HUES6 (cell line): ENCODE measurements at regions not wholly inside any gene's neighbourhood (a gene's known extent, or its start where the extent isn't known, plus 50 kb on each side); places are given as distances from the start of the nearest gene placed in this dataset.

Source experiments
- H3K27ac ChIP-seq: 2 replicates; pipeline ENCODE4 v1.7.0; 2013; ENCODE audit warnings: low read depth, mild to moderate bottlenecking, low read length, inconsistent platforms
- H3K27me3 ChIP-seq: 2 replicates; pipeline ENCODE4 v1.6.1; 2013; ENCODE audit warnings: low read length; ENCODE audit not compliant: control insufficient read depth, insufficient read depth
- H3K36me3 ChIP-seq: 2 replicates; pipeline ENCODE4 v1.6.1; 2013; ENCODE audit warnings: low read length; ENCODE audit not compliant: control insufficient read depth, insufficient read depth
- H3K4me1 ChIP-seq: 2 replicates; pipeline ENCODE4 v1.6.1; 2013; ENCODE audit warnings: low read length; ENCODE audit not compliant: control insufficient read depth, insufficient read depth
- H3K4me3 ChIP-seq: 2 replicates; pipeline ENCODE4 v1.5.1; 2013; ENCODE audit warnings: low read depth, low read length
- H3K9ac ChIP-seq: one replicate; pipeline ENCODE4 v1.6.1; 2013; ENCODE audit warnings: mild to moderate bottlenecking, low read length
- H3K9me3 ChIP-seq: 2 replicates; pipeline ENCODE4 v1.6.1; 2013; ENCODE audit warnings: low read depth, low read length; ENCODE audit not compliant: control insufficient read depth, insufficient read depth

- H3K27me3 ChIP-seq: no peaks in the 10 kb centered on the region
- H3K9me3 ChIP-seq: no peaks in the 10 kb centered on the region
- H3K4me3 ChIP-seq: no peak overlapping the region
- H3K4me1 ChIP-seq: no peaks in the 10 kb centered on the region
- H3K36me3 ChIP-seq: no peaks in the 10 kb centered on the region
- H3K9ac ChIP-seq: no peak overlapping the region
- H3K27ac ChIP-seq: no peak overlapping the region
These were observed 609.0 kb upstream of the PRMT6 start for GRCh38 chr1:106447466-106447865.

DNA sequence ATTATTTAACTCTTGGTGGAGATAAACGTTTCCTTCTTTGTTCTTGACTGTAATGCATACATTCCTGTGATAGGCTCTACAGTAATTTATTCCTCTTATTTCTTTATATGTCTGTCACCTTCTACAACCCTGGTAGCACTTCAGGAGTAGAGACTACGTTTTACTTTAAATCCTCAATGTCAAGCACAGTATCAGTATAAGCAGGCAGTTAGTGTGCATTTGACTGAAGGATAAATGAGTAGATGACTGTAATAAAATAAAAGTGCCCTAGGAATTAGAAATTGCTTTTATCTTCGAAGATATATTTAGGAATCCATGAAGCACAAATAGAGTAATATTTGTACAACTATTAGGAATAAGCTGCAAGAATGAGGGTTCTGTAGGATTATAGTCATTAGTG is 599.6 kb upstream of the PRMT6 start:
- H3K27me3 ChIP-seq: no peaks in the 10 kb centered on the region
- no peak overlapping the region for H3K27ac ChIP-seq
- H3K36me3 ChIP-seq: no peaks in the 10 kb centered on the region
- no peak overlapping the region for H3K4me3 ChIP-seq
- no peak overlapping the region for H3K9ac ChIP-seq
- H3K4me1 ChIP-seq: no peaks in the 10 kb centered on the region
- H3K9me3 ChIP-seq: no peaks in the 10 kb centered on the region

- H3K4me3 ChIP-seq: no peak overlapping the region
- H3K36me3 ChIP-seq: no peaks in the 10 kb centered on the region
- H3K9me3 ChIP-seq: no peaks in the 10 kb centered on the region
- H3K4me1 ChIP-seq: no peaks in the 10 kb centered on the region
- H3K27me3 ChIP-seq: no peaks in the 10 kb centered on the region
- no peak overlapping the region for H3K9ac ChIP-seq
- H3K27ac ChIP-seq: no peak overlapping the region
These were observed 599.1 kb upstream of the PRMT6 start for GRCh38 chr1:106457368-106457767.

DNA sequence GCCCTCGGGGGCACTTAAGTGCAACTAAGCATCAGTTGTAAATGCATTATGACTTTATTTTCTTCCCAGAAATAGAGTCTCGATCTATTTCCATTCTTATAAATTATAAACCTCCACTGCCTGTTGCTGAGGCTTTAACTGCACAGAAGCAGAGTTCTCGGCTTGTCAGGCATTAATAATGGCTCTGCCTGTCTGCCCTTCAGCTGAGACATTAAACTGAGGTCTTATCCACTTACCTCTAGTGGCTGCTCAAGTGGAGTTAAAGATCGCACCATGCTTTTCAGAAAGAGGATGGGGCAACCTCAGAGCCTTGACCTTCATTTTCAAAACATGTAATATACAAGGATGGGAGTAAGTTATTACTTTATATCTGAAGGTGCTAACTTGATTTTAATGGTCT is 597.6 kb upstream of the PRMT6 start:
- no peaks in the 10 kb centered on the region for H3K27me3 ChIP-seq
- H3K4me1 ChIP-seq: no peaks in the 10 kb centered on the region
- no peak overlapping the region for H3K4me3 ChIP-seq
- H3K27ac ChIP-seq: no peak overlapping the region
- H3K9ac ChIP-seq: no peak overlapping the region
- no peaks in the 10 kb centered on the region for H3K9me3 ChIP-seq
- H3K36me3 ChIP-seq: no peaks in the 10 kb centered on the region

- H3K27me3 ChIP-seq: no peaks in the 10 kb centered on the region
- H3K4me1 ChIP-seq: no peaks in the 10 kb centered on the region
- H3K9me3 ChIP-seq: no peaks in the 10 kb centered on the region
- H3K27ac ChIP-seq: no peak overlapping the region
- no peaks in the 10 kb centered on the region for H3K36me3 ChIP-seq
- H3K9ac ChIP-seq: no peak overlapping the region
- no peak overlapping the region for H3K4me3 ChIP-seq
These were observed 597.1 kb upstream of the PRMT6 start for GRCh38 chr1:106459418-106459817.

GRCh38 chr1:106465666-106466065 is 590.8 kb upstream of the PRMT6 start:
- H3K27me3 ChIP-seq: no peaks in the 10 kb centered on the region
- H3K27ac ChIP-seq: no peak overlapping the region
- peaks cover 5% of the 10 kb centered on the region; the same call in 1 of the 2 replicates for H3K9me3 ChIP-seq
- no peak overlapping the region for H3K4me3 ChIP-seq
- H3K36me3 ChIP-seq: no peaks in the 10 kb centered on the region
- no peaks in the 10 kb centered on the region for H3K4me1 ChIP-seq
- H3K9ac ChIP-seq: no peak overlapping the region

GRCh38 chr1:106480629-106481028 is 575.8 kb upstream of the PRMT6 start:
- Histone ChIP-seq H3K9me3 (peaks cover 16% of the 10 kb centered on the region), H3K4me1 (no peaks in the 10 kb centered on the region), H3K9ac (no peak overlapping the region), H3K27me3 (no peaks in the 10 kb centered on the region), H3K4me3 (no peak overlapping the region), H3K27ac (no peak overlapping the region), H3K36me3 (no peaks in the 10 kb centered on the region)

DNA sequence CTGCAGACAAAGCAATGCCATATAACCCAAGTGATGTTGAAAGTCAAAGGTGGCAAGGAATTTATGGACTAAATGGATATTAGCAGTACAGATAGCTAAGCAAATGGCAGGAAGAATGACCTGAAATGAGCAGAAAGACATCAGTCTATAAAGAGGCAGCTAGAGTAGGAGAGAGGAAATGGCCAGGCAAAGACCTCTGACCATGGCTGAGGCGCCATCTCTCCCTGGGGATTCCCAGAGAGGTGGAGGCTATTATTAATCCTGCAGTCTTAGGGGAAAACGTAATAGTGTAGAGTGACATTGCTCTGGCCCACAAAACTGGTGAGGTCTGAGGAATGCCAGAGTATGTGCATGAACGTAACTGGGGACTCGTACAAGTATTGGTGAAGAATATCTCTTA is 563.6 kb upstream of the PRMT6 start:
- Histone ChIP-seq H3K27ac (no peak overlapping the region), H3K4me1 (no peaks in the 10 kb centered on the region), H3K9ac (no peak overlapping the region), H3K36me3 (no peaks in the 10 kb centered on the region), H3K4me3 (no peak overlapping the region), H3K9me3 (no peaks in the 10 kb centered on the region), H3K27me3 (no peaks in the 10 kb centered on the region)

- Histone ChIP-seq H3K9me3 (no peaks in the 10 kb centered on the region), H3K36me3 (no peaks in the 10 kb centered on the region), H3K27ac (no peak overlapping the region), H3K27me3 (no peaks in the 10 kb centered on the region), H3K4me3 (no peak overlapping the region), H3K9ac (no peak overlapping the region), H3K4me1 (no peaks in the 10 kb centered on the region)
These were observed 561.8 kb upstream of the PRMT6 start for GRCh38 chr1:106494646-106495045.

DNA sequence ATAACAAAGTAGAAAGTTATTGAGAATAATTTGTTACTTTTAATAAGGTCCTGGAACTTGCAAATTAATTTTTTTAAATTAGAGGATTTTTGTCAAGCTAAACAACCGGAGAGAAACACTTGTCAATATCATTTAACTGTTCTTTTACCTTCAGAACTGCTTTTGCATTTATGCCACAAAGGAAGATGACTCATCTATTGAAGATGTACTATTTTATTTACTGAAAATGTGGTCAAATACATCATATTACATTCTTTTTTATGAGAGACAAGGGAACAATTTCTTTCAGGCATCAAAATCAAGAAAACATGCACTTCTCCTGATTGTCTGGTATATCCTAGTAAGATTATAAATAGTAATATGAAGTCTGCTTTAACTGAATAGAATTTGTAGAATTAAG is 558.2 kb upstream of the PRMT6 start:
- no peaks in the 10 kb centered on the region for H3K27me3 ChIP-seq
- no peaks in the 10 kb centered on the region for H3K4me1 ChIP-seq
- no peaks in the 10 kb centered on the region for H3K9me3 ChIP-seq
- H3K9ac ChIP-seq: no peak overlapping the region
- no peaks in the 10 kb centered on the region for H3K36me3 ChIP-seq
- H3K27ac ChIP-seq: no peak overlapping the region
- no peak overlapping the region for H3K4me3 ChIP-seq

DNA sequence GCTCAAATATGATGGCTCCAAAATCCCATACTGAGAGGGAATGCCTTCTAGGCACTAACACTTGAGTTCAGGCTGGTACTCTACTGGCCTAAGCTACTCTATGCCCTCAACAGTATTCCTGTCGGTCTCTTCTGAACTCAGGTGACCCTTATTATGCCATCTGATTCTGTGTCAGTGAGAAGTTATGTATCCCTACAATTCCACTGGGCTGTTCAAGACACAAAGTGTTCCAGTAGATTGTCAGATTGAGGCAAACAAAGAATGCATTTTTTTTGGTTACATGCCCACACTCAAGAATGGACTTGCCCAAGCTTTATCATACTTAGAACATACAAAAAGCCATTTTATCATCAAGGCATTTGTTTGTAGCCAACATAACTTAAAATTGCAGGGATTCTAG is 553.8 kb upstream of the PRMT6 start:
- Histone ChIP-seq H3K4me3 (no peak overlapping the region), H3K27ac (no peak overlapping the region), H3K4me1 (no peaks in the 10 kb centered on the region), H3K9ac (no peak overlapping the region), H3K36me3 (no peaks in the 10 kb centered on the region), H3K9me3 (no peaks in the 10 kb centered on the region), H3K27me3 (no peaks in the 10 kb centered on the region)

DNA sequence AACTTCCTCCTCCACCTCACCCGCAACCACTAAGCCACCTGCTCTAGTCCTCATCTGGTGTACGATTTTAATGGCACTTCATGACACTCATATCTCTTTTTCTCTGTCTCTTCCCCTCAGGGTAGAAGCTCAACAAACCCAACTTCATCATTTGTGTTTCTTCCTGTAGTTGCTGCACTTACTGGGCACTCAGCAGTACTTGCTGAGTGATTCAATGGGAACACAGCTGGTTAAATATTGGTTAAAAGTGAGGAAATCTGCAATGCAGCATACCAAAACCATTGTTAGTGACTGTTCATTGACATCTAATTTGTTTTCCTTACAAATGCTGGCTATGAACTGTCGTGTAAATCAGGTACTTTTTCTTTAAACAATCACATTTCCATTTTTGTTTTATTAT is 541.1 kb upstream of the PRMT6 start:
- Histone ChIP-seq H3K4me1 (peaks cover 3% of the 10 kb centered on the region; the same call in 1 of the 2 replicates), H3K36me3 (no peaks in the 10 kb centered on the region), H3K9me3 (no peaks in the 10 kb centered on the region), H3K27ac (no peak overlapping the region), H3K9ac (no peak overlapping the region), H3K4me3 (no peak overlapping the region), H3K27me3 (no peaks in the 10 kb centered on the region)
